Left colon (tissue), 2 donors: ENCODE measurements at regions not wholly inside any gene's neighbourhood (a gene's known extent, or its start where the extent isn't known, plus 50 kb on each side); places are given as distances from the start of the nearest gene placed in this dataset.

ENCODE experiments used
- ATAC-seq: fragments of 200-7000 bp; cut with Tn5 transposase; one replicate; pipeline ENCODE4 v1.9.1; 2020; ENCODE audit warnings: mild to moderate bottlenecking, moderate library complexity
- DNase-seq, 2 donors: peaks; one replicate each; pipeline ENCODE4 v3.0.0-alpha.2; 2020
- intact Hi-C, 2 donors: fragments of 100-400 bp; cut with DNase I in 1 of 2; cut with micrococcal nuclease in 1 of 2; formaldehyde crosslinking; loops; one replicate each; pipeline versions ENCODE4 v1.11.2 to v1.14.0; 2022; cut with DNase I, micrococcal nuclease
- donor health status: DM: no; HTN: no; CAD: no.
- donor health status: DM: yes; HTN: yes; CAD: no.

- no peak for DNase-seq
- no peak for ATAC-seq
- intact Hi-C loops, result no loop called here
Measured at GRCh38 chr11:115927823-115928329, 423.7 kb upstream of the CADM1 start.

- DNase-seq, result no peak
- intact Hi-C loops, result no loop called here
- no peak for ATAC-seq
Measured at GRCh38 chr11:115926601-115927000, 422.4 kb upstream of the CADM1 start.

- intact Hi-C loops, result no loop called here
- DNase-seq, result no peak
- ATAC-seq, result no peak
Measured at GRCh38 chr11:115926138-115926537, 421.9 kb upstream of the CADM1 start.

- DNase-seq, result no peak
- ATAC-seq, result no peak
- intact Hi-C loops, result no loop called here
Measured at GRCh38 chr11:115925568-115926090, 421.4 kb upstream of the CADM1 start.

- ATAC-seq, result no peak
- intact Hi-C loops, result no loop called here
- no peak for DNase-seq
Measured at GRCh38 chr11:115924744-115925567, 420.7 kb upstream of the CADM1 start.

GRCh38 chr11:115922876-115923275 is 418.7 kb upstream of the CADM1 start:
- ATAC-seq (peak; percentile 45), DNase-seq (peak in 1 of 2 donors; percentile 6)
- intact Hi-C loops, result no loop called here

- intact Hi-C loops, result no loop called here
- DNase-seq (no peak), ATAC-seq (no peak)
Measured at GRCh38 chr11:115921986-115922385, 417.8 kb upstream of the CADM1 start.

- intact Hi-C loops, result no loop called here
- no peak for ATAC-seq
- DNase-seq, result no peak
Measured at GRCh38 chr11:115921540-115921939, 417.3 kb upstream of the CADM1 start.

GRCh38 chr11:115920841-115921480 is 416.7 kb upstream of the CADM1 start:
- DNase-seq (no peak), ATAC-seq (no peak)
- intact Hi-C loops, result no loop called here

GRCh38 chr11:115920092-115920461 is 415.9 kb upstream of the CADM1 start:
- no peak for ATAC-seq
- no peak for DNase-seq
- intact Hi-C loops, result no loop called here

GRCh38 chr11:115919341-115920091 is 415.3 kb upstream of the CADM1 start:
- no peak for DNase-seq
- intact Hi-C loops, result no loop called here
- ATAC-seq, result no peak

- intact Hi-C loops, result no loop called here
- no peak for ATAC-seq
Measured at GRCh38 chr11:115918576-115918975, 414.4 kb upstream of the CADM1 start.

GRCh38 chr11:115916608-115917007 is 412.4 kb upstream of the CADM1 start:
- ATAC-seq, result no peak
- intact Hi-C loops, result no loop called here
- no peak for DNase-seq

More at GRCh38 chr11:115918576-115918975, 414.4 kb upstream of the CADM1 start:
- DNase-seq, result no peak

- DNase-seq, result no peak
- no peak for ATAC-seq
- intact Hi-C loops, result no loop called here
Measured at GRCh38 chr11:115912484-115912945, 408.3 kb upstream of the CADM1 start.

GRCh38 chr11:115911613-115912346 is 407.6 kb upstream of the CADM1 start:
- no peak for ATAC-seq
- no peak for DNase-seq
- intact Hi-C loops, result no loop called here

GRCh38 chr11:115910379-115910778 is 406.2 kb upstream of the CADM1 start:
- ATAC-seq, result no peak
- DNase-seq, result no peak
- intact Hi-C loops, result no loop called here

- no peak for ATAC-seq
- no peak for DNase-seq
- intact Hi-C loops, result no loop called here
Measured at GRCh38 chr11:115906171-115906570, 402.0 kb upstream of the CADM1 start.

- no peak for ATAC-seq
- intact Hi-C loops, result no loop called here
Measured at GRCh38 chr11:115905341-115906000, 401.3 kb upstream of the CADM1 start.

More at GRCh38 chr11:115905341-115906000, 401.3 kb upstream of the CADM1 start:
- DNase-seq, result no peak
